HTR-8/SVneo (cell line): ENCODE measurements at regions not wholly inside any gene's neighbourhood (a gene's known extent, or its start where the extent isn't known, plus 50 kb on each side); places are given as distances from the start of the nearest gene placed in this dataset.
"Not testable (repeated sequence)": the region's sequence is repeated elsewhere in the genome, so short reads cannot be mapped to it uniquely, and the experiment has no call there.

Experiments used
- DNase-seq: peaks from one replicate; pipeline ENCODE4 v3.0.0; 2011; ENCODE audit warnings: low spot score, mixed read lengths; ENCODE audit not compliant: insufficient read length
- FAIRE-seq: peaks from 2 replicates; lab custom pipeline; 2011; peaks lifted over from hg19 to GRCh38; lab: Jason Lieb, UNC

GRCh38 chr4:57404483-57404882 is 294.3 kb upstream of the IGFBP7 start:
- DNase-seq: no peak
- FAIRE-seq: no peak

DNA sequence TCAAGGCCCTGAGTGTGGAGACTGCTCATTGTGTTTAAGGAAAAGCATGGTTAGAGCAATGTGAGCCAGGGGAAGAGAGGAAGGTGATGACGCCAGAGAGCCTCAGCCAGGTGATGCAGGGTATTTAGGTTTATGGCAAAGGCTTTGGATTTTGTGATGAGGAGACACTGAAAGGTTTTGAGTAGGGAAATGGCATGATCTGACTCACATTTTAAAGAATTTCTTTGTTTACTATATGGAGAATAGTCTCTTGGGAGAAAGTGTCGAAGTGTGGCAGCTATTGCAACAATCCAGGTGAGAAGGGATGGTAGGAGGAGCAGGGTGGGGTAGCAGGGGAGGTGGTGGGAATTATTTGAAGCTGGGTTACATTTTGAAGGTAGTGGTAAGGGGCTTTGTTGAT is 293.4 kb upstream of the IGFBP7 start:
- no peak for DNase-seq
- no peak for FAIRE-seq

DNA sequence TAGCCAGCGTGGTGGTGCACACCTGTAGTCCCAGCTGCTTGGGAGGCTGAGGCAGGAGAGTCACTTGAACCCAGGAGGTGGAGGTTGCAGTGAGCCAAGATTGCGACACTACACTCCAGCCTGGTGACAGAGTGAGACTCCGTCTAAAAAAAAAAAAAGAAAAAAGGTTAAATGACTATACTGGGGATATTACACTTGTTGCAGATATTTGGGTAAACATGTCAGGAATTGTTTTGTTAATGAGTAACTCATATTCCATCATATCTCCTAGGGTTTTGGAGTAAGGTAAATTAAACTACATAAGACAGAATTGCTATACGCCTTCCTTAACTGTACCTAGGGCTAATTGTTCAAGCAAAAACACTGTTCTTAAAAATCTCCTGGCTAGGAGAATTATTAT is 291.4 kb upstream of the IGFBP7 start:
- DNase-seq: no peak
- FAIRE-seq: no peak

GRCh38 chr4:57378766-57379165 is 268.6 kb upstream of the IGFBP7 start:
- no peak for FAIRE-seq
- no peak for DNase-seq

GRCh38 chr4:57374866-57375595 is 264.8 kb upstream of the IGFBP7 start:
- FAIRE-seq (no peak), DNase-seq (no peak)

DNA sequence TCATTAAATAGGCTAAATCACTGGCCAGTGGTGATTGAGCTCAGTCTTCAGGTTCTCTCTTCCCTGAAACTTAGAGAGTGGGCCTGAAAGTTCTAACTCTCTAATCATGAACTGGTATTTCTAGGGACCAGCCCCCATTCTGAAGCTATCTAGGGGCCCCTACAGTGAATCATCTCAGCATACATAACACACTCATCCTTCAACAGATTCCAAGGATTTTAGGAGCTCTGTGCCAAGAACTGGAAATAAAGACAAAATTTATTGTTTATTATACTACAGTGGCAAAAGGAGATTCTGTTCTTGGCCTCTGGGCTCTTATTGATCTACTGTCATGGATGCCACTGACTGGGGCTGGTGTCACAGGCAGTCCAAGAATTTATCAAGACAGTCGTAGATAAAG is 263.8 kb upstream of the IGFBP7 start:
- DNase-seq (no peak), FAIRE-seq (no peak)

DNA sequence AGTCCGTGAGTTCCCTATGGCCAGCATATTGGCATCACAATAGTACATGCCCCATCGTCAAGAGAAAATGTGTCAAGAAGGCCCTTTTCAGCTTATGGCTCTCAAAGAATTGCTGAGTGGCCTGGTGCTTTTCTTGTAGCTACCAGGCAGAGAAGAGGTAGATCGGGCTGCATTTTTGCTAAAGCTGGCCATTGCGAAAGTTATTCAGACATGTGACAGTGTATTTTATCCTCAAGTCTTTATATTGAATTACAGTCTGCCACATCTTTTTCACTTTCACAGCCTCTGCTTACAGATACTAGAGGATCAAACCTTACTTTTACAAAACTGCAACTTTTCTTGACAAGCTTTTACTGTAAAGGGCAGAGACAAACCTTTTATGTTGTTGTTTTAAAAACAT is 261.5 kb upstream of the IGFBP7 start:
- FAIRE-seq (no peak), DNase-seq (no peak)

GRCh38 chr4:57370691-57371090 is 260.5 kb upstream of the IGFBP7 start:
- FAIRE-seq (no peak), DNase-seq (no peak)

- no peak for DNase-seq
Measured at GRCh38 chr4:57369446-57369845, 259.3 kb upstream of the IGFBP7 start.

GRCh38 chr4:57364255-57364654 is 254.1 kb upstream of the IGFBP7 start:
- FAIRE-seq (no peak), DNase-seq (no peak)

More at GRCh38 chr4:57369446-57369845, 259.3 kb upstream of the IGFBP7 start:
- no peak for FAIRE-seq

GRCh38 chr4:57363346-57363745 is 253.2 kb upstream of the IGFBP7 start:
- FAIRE-seq (no peak), DNase-seq (no peak)

DNA sequence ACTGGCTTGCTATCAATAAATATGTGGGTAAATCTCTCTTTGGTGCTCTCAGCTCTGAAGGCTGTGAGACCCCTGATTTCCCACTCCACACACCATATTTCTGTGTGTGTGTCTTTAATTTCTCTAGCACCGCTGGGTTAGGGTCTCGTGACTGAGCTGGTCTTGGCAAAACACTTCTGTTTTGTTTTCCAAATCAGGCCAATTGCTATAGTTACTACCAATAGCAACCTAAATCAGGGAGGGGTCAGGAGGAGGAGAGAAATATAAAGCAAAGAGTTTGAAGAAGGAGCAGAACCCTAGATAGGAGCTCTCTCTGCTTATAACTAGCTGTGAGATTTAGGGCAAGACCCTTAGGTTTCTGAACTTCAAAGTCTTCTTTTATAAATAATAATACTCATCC is 250.5 kb upstream of the IGFBP7 start:
- no peak for DNase-seq
- FAIRE-seq: no peak

DNA sequence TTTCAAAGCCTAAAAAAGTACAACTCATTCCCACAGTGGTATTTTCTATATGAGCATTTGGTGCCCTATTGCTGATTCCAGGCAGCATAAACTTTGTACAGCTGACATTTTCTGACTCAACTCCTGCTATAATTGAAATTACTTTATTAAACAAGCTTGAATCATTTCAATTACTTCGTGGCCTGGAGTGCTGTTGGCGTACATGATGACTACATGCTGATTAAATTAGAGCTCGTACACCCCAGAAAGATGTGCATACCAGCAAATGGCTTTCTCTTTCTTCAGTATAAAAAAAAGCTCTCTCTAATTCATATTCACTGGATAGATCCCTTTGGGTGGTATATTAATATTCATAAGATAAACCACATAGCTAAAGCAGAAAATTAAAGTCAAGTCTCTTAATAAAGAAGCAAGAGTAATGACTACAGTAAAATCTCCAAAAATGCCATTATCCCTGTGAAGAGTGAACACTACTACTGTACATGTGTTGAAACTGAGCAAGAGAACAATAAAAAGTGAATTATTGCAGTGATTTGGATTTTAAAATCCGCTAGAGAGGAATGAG is 245.0 kb upstream of the IGFBP7 start:
- no peak for FAIRE-seq

GRCh38 chr4:57351731-57352130 is 241.5 kb upstream of the IGFBP7 start:
- DNase-seq (no peak), FAIRE-seq (no peak)

More for the DNA sequence above, 245.0 kb upstream of the IGFBP7 start:
- no peak for DNase-seq

- DNase-seq (no peak), FAIRE-seq (no peak)
Measured at GRCh38 chr4:57344296-57344695, 234.1 kb upstream of the IGFBP7 start.

- DNase-seq (no peak), FAIRE-seq (no peak)
Measured at GRCh38 chr4:57342411-57342810, 232.2 kb upstream of the IGFBP7 start.

- not testable (repeated sequence) for DNase-seq, FAIRE-seq
Measured at GRCh38 chr4:57338861-57339260, 228.7 kb upstream of the IGFBP7 start.

DNA sequence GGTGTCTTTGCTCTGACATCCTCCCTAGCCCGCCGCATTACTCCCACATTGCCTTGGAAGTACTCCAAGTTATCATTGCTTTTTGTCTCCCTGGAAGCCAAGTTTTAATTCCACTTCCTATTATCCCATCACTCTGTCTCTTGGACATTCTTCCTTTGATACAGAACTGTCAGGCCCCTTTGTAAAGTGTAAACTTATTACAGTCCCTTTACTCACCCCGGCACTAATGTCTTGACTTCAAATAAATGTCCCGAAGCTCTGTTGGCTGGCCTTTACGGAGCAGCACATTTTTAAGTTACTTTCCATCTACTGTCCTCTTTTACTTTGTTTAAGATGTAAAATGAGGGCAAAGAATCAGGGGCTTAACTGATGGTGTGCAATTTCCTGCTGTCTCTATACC is 223.5 kb upstream of the IGFBP7 start:
- no peak for DNase-seq
- no peak for FAIRE-seq

GRCh38 chr4:57331959-57332358 is 221.8 kb upstream of the IGFBP7 start:
- FAIRE-seq (no peak), DNase-seq (no peak)

DNA sequence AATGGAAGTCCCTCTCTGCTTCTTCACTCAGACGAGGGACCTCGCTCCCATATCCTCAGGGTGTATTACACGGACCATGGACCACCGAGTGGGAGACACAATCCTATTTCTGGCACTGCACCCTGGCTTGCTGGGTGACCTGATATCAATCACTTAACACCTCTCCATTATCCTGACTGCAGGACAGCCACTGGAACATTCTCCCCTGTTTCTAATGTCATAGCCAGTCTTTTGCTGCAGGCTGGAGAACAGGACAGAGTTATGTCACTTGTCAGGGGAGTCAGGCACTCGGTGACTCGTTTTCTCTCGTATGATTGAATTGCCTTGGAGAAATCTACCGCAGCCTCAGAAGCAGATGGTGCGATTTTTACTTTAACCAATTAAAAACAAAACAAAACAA is 219.1 kb upstream of the IGFBP7 start:
- FAIRE-seq (no peak), DNase-seq (no peak)

GRCh38 chr4:57324673-57325307 is 214.6 kb upstream of the IGFBP7 start:
- FAIRE-seq (no peak), DNase-seq (no peak)

GRCh38 chr4:57320849-57321248 is 210.7 kb upstream of the IGFBP7 start:
- FAIRE-seq: no peak
- no peak for DNase-seq
